AG20443 (cell line): ENCODE measurements at regions not wholly inside any gene's neighbourhood (a gene's known extent, or its start where the extent isn't known, plus 50 kb on each side); places are given as distances from the start of the nearest gene placed in this dataset.
"Not testable (repeated sequence)": the region's sequence is repeated elsewhere in the genome, so short reads cannot be mapped to it uniquely, and the experiment has no call there.

Experiments
- DNase-seq: peaks from one replicate; pipeline ENCODE4 v3.0.0; 2012; ENCODE audit warnings: low spot score, mixed read lengths

- DNase-seq: peak; percentile 86
These were observed 125.1 kb upstream of the STX18 start for GRCh38 chr4:4666693-4667621.

GRCh38 chr4:4666187-4666586, 124.3 kb upstream of the STX18 start:
- no peak for DNase-seq

- DNase-seq: no peak
These were observed 122.4 kb upstream of the STX18 start for GRCh38 chr4:4664234-4664633.

- no peak for DNase-seq
These were observed 121.2 kb upstream of the STX18 start for GRCh38 chr4:4663028-4663427.

- no peak for DNase-seq
These were observed 120.4 kb upstream of the STX18 start for GRCh38 chr4:4662230-4662629.

GRCh38 chr4:4659871-4660651, 118.2 kb upstream of the STX18 start:
- DNase-seq: peak; percentile 93

GRCh38 chr4:4658052-4658451, 116.2 kb upstream of the STX18 start:
- no peak for DNase-seq

GRCh38 chr4:4656977-4657376, 115.1 kb upstream of the STX18 start:
- DNase-seq: no peak

GRCh38 chr4:4655901-4656300, 114.1 kb upstream of the STX18 start:
- no peak for DNase-seq

- DNase-seq: no peak
These were observed 113.2 kb upstream of the STX18 start for GRCh38 chr4:4655011-4655410.

- DNase-seq: no peak
These were observed 110.2 kb upstream of the STX18 start for GRCh38 chr4:4651811-4652755.

GRCh38 chr4:4647041-4647440, 105.2 kb upstream of the STX18 start:
- DNase-seq: peak; percentile 37

- no peak for DNase-seq
These were observed 103.9 kb upstream of the STX18 start for GRCh38 chr4:4645743-4646142.

- DNase-seq: not testable (repeated sequence)
These were observed 102.4 kb upstream of the STX18 start for GRCh38 chr4:4644277-4644676.

- not testable (repeated sequence) for DNase-seq
These were observed 101.9 kb upstream of the STX18 start for GRCh38 chr4:4643743-4644142.

GRCh38 chr4:4643306-4643705, 101.5 kb upstream of the STX18 start:
- DNase-seq: no peak

- no peak for DNase-seq
These were observed 100.7 kb upstream of the STX18 start for GRCh38 chr4:4642496-4643000.

GRCh38 chr4:4641661-4642495, 100.0 kb upstream of the STX18 start:
- DNase-seq: no peak

GRCh38 chr4:4641254-4641653, 99.4 kb upstream of the STX18 start:
- DNase-seq: no peak

- no peak for DNase-seq
These were observed 98.8 kb upstream of the STX18 start for GRCh38 chr4:4640692-4641091.

GRCh38 chr4:4639370-4639769, 97.5 kb upstream of the STX18 start:
- no peak for DNase-seq
